ENCODE measurements at regions not wholly inside any gene's neighbourhood (a gene's known extent, or its start where the extent isn't known, plus 50 kb on each side); places are given as distances from the start of the nearest gene placed in this dataset.
"Not testable (repeated sequence)": the region's sequence is repeated elsewhere in the genome, so short reads cannot be mapped to it uniquely, and the experiment has no call there.

DNA sequence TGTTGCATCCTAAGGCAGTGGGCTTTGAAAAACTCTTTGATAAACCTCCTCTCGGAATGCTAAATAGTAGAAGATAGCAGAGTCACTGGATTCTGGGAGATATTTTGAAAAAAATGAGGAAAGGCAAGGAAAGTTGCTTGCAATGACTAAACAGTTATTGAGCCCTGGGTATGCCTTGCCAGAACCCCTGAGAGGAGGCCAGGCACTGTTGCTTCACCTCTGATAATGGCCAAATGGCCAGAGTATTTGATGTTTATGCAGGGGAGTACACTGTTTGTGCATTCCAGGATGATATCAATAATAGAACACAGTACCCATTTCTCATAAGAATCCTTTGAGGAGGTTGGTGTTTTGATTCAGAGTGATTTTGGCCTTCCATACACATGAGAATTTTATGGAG lies 935.1 kb upstream of the WWC1 start:
- TF ChIP-seq FOXP2 (optimal IDR thresholded peaks at IDR 0.05; ENCODE audit: control extremely low read depth, extremely low read length, insufficient read depth) (no peak), POLR2AphosphoS5 (IDR thresholded peaks at IDR 0.05; ENCODE audit: borderline replicate concordance, low read depth, low read length) (no peak), EZH2 (IDR thresholded peaks at IDR 0.05) (no peak)
- Histone ChIP-seq H3K27ac (no peak overlapping the region), H3K9me3 (ENCODE audit: low read depth, low read length) (no peaks in the 10 kb centered on the region), H3K36me3 (ENCODE audit: insufficient read depth, low read length) (no peaks in the 10 kb centered on the region), H3K4me3 (no peak overlapping the region), H3K9ac (ENCODE audit: insufficient read length) (no peak overlapping the region)
- DNase-seq (ENCODE audit: low read depth, low spot score) = no peak

- no peak overlapping the region for H3K27ac ChIP-seq
- TF ChIP-seq POLR2AphosphoS5 (IDR thresholded peaks at IDR 0.05; ENCODE audit: borderline replicate concordance, low read depth, low read length) = no peak
- TF ChIP-seq EZH2 (IDR thresholded peaks at IDR 0.05) = no peak
- TF ChIP-seq FOXP2 (optimal IDR thresholded peaks at IDR 0.05; ENCODE audit: control extremely low read depth, extremely low read length, insufficient read depth) = no peak
- no peaks in the 10 kb centered on the region for H3K36me3 ChIP-seq (ENCODE audit: insufficient read depth, low read length)
- H3K9ac ChIP-seq (ENCODE audit: insufficient read length) = no peak overlapping the region
- no peak overlapping the region for H3K4me3 ChIP-seq
- no peaks in the 10 kb centered on the region for H3K9me3 ChIP-seq (ENCODE audit: low read depth, low read length)
- no peak for DNase-seq (ENCODE audit: low read depth, low spot score)
These were observed 932.5 kb upstream of the WWC1 start for GRCh38 chr5:167358868-167359492.

DNA sequence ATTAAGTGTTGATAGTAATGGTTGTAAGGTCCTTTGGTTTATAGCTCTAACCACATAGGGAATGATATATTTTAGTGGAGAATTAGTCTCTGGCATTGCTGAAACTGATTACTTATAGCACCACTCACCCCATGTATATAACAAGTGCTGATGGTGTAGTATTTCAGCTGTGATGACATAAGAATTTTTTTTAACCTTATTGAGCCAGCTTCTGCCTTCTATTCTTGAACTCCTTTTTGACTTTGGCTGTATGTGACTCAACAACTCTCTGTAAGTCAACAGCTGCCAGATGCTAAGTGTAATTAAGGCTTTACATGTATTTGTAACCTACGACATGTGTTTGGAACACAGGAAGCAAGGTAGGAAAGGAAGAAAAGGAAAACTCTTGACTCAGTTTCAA lies 929.6 kb upstream of the WWC1 start:
- H3K36me3 ChIP-seq (ENCODE audit: insufficient read depth, low read length) = no peaks in the 10 kb centered on the region
- H3K4me3 ChIP-seq = no peak overlapping the region
- H3K9ac ChIP-seq (ENCODE audit: insufficient read length) = no peak overlapping the region
- TF ChIP-seq POLR2AphosphoS5 (IDR thresholded peaks at IDR 0.05; ENCODE audit: borderline replicate concordance, low read depth, low read length) = no peak
- no peak for TF ChIP-seq FOXP2 (optimal IDR thresholded peaks at IDR 0.05; ENCODE audit: control extremely low read depth, extremely low read length, insufficient read depth)
- no peak for TF ChIP-seq EZH2 (IDR thresholded peaks at IDR 0.05)
- DNase-seq (ENCODE audit: low read depth, low spot score) = no peak
- peaks cover 3% of the 10 kb centered on the region; the same call in 1 of the 2 replicates for H3K9me3 ChIP-seq (ENCODE audit: low read depth, low read length)
- no peak overlapping the region for H3K27ac ChIP-seq

- Histone ChIP-seq H3K27ac (no peak overlapping the region), H3K36me3 (ENCODE audit: insufficient read depth, low read length) (no peaks in the 10 kb centered on the region), H3K9me3 (ENCODE audit: low read depth, low read length) (peaks cover 3% of the 10 kb centered on the region; the same call in 1 of the 2 replicates), H3K4me3 (no peak overlapping the region), H3K9ac (ENCODE audit: insufficient read length) (no peak overlapping the region)
- DNase-seq (ENCODE audit: low read depth, low spot score) = no peak
- TF ChIP-seq POLR2AphosphoS5 (IDR thresholded peaks at IDR 0.05; ENCODE audit: borderline replicate concordance, low read depth, low read length) (no peak), EZH2 (IDR thresholded peaks at IDR 0.05) (no peak), FOXP2 (optimal IDR thresholded peaks at IDR 0.05; ENCODE audit: control extremely low read depth, extremely low read length, insufficient read depth) (no peak)
These were observed 928.4 kb upstream of the WWC1 start for GRCh38 chr5:167363065-167363464.

- H3K27ac ChIP-seq = no peak overlapping the region
- TF ChIP-seq FOXP2 (optimal IDR thresholded peaks at IDR 0.05; ENCODE audit: control extremely low read depth, extremely low read length, insufficient read depth) = no peak
- no peaks in the 10 kb centered on the region for H3K36me3 ChIP-seq (ENCODE audit: insufficient read depth, low read length)
- H3K9me3 ChIP-seq (ENCODE audit: low read depth, low read length) = no peaks in the 10 kb centered on the region
- DNase-seq (ENCODE audit: low read depth, low spot score) = no peak
- no peak overlapping the region for H3K9ac ChIP-seq (ENCODE audit: insufficient read length)
- no peak overlapping the region for H3K4me3 ChIP-seq
These were observed 916.3 kb upstream of the WWC1 start for GRCh38 chr5:167375125-167375524.

- no peaks in the 10 kb centered on the region for H3K36me3 ChIP-seq (ENCODE audit: insufficient read depth, low read length)
- H3K4me3 ChIP-seq = no peak overlapping the region
- no peak overlapping the region for H3K27ac ChIP-seq
- H3K9ac ChIP-seq (ENCODE audit: insufficient read length) = no peak overlapping the region
- TF ChIP-seq EZH2 (IDR thresholded peaks at IDR 0.05) (no peak), FOXP2 (optimal IDR thresholded peaks at IDR 0.05; ENCODE audit: control extremely low read depth, extremely low read length, insufficient read depth) (no peak), POLR2AphosphoS5 (IDR thresholded peaks at IDR 0.05; ENCODE audit: borderline replicate concordance, low read depth, low read length) (no peak)
- no peaks in the 10 kb centered on the region for H3K9me3 ChIP-seq (ENCODE audit: low read depth, low read length)
- DNase-seq (ENCODE audit: low read depth, low spot score) = no peak
These were observed 912.3 kb upstream of the WWC1 start for GRCh38 chr5:167378894-167379723.

DNA sequence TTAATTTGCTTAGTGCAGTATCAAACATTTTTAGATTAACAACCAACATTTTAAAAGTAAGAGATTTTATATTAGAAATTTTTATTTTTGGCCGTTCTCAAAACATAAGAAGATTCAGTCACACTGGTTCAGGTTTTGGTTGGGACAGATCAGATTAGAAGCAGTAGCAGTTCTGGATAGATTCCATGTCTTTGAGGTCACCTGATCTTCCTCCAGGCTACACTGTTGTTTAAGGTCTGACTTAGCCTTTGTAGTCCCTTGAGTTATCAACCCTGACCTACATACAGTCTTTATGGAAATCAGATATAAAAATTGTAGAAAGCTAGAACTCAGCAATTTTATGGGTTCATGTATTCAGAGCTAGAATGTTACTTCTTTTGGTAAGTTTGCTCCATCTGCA lies 910.0 kb upstream of the WWC1 start:
- TF ChIP-seq EZH2 (IDR thresholded peaks at IDR 0.05) = no peak
- no peak for TF ChIP-seq POLR2AphosphoS5 (IDR thresholded peaks at IDR 0.05; ENCODE audit: borderline replicate concordance, low read depth, low read length)
- no peak for TF ChIP-seq FOXP2 (optimal IDR thresholded peaks at IDR 0.05; ENCODE audit: control extremely low read depth, extremely low read length, insufficient read depth)
- no peak for DNase-seq (ENCODE audit: low read depth, low spot score)
- Histone ChIP-seq H3K4me3 (no peak overlapping the region), H3K9ac (ENCODE audit: insufficient read length) (no peak overlapping the region), H3K36me3 (ENCODE audit: insufficient read depth, low read length) (no peaks in the 10 kb centered on the region), H3K27ac (no peak overlapping the region), H3K9me3 (ENCODE audit: low read depth, low read length) (no peaks in the 10 kb centered on the region)

- H3K27ac ChIP-seq = peak overlapping the region; percentile 7; the same call in 1 of the 2 replicates
These were observed 901.9 kb upstream of the WWC1 start for GRCh38 chr5:167389537-167389936.

GRCh38 chr5:167391286-167391685 lies 900.2 kb upstream of the WWC1 start:
- not testable (repeated sequence) for H3K36me3 ChIP-seq (ENCODE audit: insufficient read depth, low read length); H3K27ac ChIP-seq; H3K9me3 ChIP-seq (ENCODE audit: low read depth, low read length); H3K9ac ChIP-seq (ENCODE audit: insufficient read length); H3K4me3 ChIP-seq; DNase-seq (ENCODE audit: low read depth, low spot score)

More at GRCh38 chr5:167389537-167389936, 901.9 kb upstream of the WWC1 start:
- TF ChIP-seq POLR2AphosphoS5 (IDR thresholded peaks at IDR 0.05; ENCODE audit: borderline replicate concordance, low read depth, low read length) (no peak), EZH2 (IDR thresholded peaks at IDR 0.05) (no peak), FOXP2 (optimal IDR thresholded peaks at IDR 0.05; ENCODE audit: control extremely low read depth, extremely low read length, insufficient read depth) (no peak)
- Histone ChIP-seq H3K9me3 (ENCODE audit: low read depth, low read length) (no peaks in the 10 kb centered on the region), H3K36me3 (ENCODE audit: insufficient read depth, low read length) (no peaks in the 10 kb centered on the region), H3K4me3 (no peak overlapping the region), H3K9ac (ENCODE audit: insufficient read length) (no peak overlapping the region)
- no peak for DNase-seq (ENCODE audit: low read depth, low spot score)
